Adrenal gland (tissue), 9 donors: ENCODE measurements at regions not wholly inside any gene's neighbourhood (a gene's known extent, or its start where the extent isn't known, plus 50 kb on each side); places are given as distances from the start of the nearest gene placed in this dataset.

Experiments used
- DNase-seq, 7 donors: peaks; one replicate each; pipeline ENCODE4 v3.0.0-alpha.2; 2019 to 2020
- H3K27ac ChIP-seq, 5 donors: fragments of 200-600 bp; sonication (generic) in 4 of 5; 1 replicate in 3 of 5; 2 replicates in 2 of 5; pipeline versions ENCODE4 v1.5.1 to v1.8.0; 2016 to 2020; ENCODE audit warnings: mild to moderate bottlenecking in 1 of 5
- H3K27me3 ChIP-seq: fragments of 200-600 bp; 2 replicates; pipeline ENCODE4 v1.8.0; 2021
- H3K36me3 ChIP-seq, 2 donors: fragments of 200-600 bp; replicated peaks in 1 of 2; 1 replicate in 1 of 2; 2 replicates in 1 of 2; pipeline versions ENCODE4 v1.5.1 to v1.8.0; 2018 to 2022
- H3K4me1 ChIP-seq, 2 donors: fragments of 200-600 bp; replicated peaks in 1 of 2; 1 replicate in 1 of 2; 2 replicates in 1 of 2; pipeline versions ENCODE4 v1.5.1 to v1.8.0; 2018 to 2021
- H3K4me3 ChIP-seq, 4 donors: fragments of 200-600 bp; sonication (generic) in 3 of 4; one replicate each; pipeline ENCODE4 v1.5.1; 2016 to 2018
- H3K9me3 ChIP-seq, 3 donors: fragments of 200-600 bp; sonication (generic) in 1 of 3; replicated peaks in 1 of 3; 1 replicate in 2 of 3; 2 replicates in 1 of 3; pipeline versions ENCODE4 v1.5.1 to v1.8.0; 2016 to 2021
- CTCF ChIP-seq, 6 experiments: fragments of 450-650 bp in 4 of 6; fragments of 200-600 bp in 2 of 6; sonication (generic) in 1 of 6; IDR thresholded peaks; 1 replicate in 5 of 6; 2 replicates in 1 of 6; pipeline versions ENCODE4 v1.5.1 to v1.8.0; 2016 to 2021; ENCODE audit warnings: antibody characterized with exemption in 6 of 6, mild to moderate bottlenecking in 2 of 6, moderate library complexity in 1 of 6
- POLR2A ChIP-seq, 2 donors: fragments of 450-650 bp; IDR thresholded peaks; one replicate each; pipeline ENCODE4 v1.6.1; 2017; ENCODE audit warnings: antibody characterized with exemption in 2 of 2, mild to moderate bottlenecking in 2 of 2, moderate library complexity in 1 of 2
- WGBS, 4 donors: extraction: QIAGEN DNeasy Blood & Tissue Kit in 2 of 4; methylation state at CpG; one replicate each; pipeline versions ENCODE4 v1.1.5 to v1.1.7; 2013 to 2017; 5-methylcytosine and 5-hydroxymethylcytosine counted together
- intact Hi-C, 2 donors: fragments of 100-400 bp; cut with DNase I; formaldehyde crosslinking; loops; one replicate each; pipeline versions ENCODE4 v1.14.1 to v1.15.0; 2022 to 2023
- donor health status: healthy with polysubstance abuse.
- donor health status: Bipolar disorder and iron deficiency.
- donor health status: DM: yes; HTN: yes; CAD: no.
- donor health status: DM: no; HTN: no; CAD: no.
- donor health status: DM: no; HTN: no; CAD: no.

GRCh38 chr2:114281188-114281587 is 161.3 kb upstream of the DPP10 start:
- intact Hi-C loops = no loop called here
- Histone ChIP-seq H3K4me1 (no peaks in the 10 kb centered on the region), H3K27me3 (no peaks in the 10 kb centered on the region), H3K27ac (no peak overlapping the region), H3K9me3 (no peaks in the 10 kb centered on the region), H3K36me3 (no peaks in the 10 kb centered on the region), H3K4me3 (no peak overlapping the region)
- 52 to 79% (median 72%) methylated on average over 2 of the region's 2 CpGs for WGBS, 4 donors
- TF ChIP-seq POLR2A (IDR thresholded peaks at IDR 0.05) (no peak), CTCF (IDR thresholded peaks at IDR 0.05) (no peak)
- no peak for DNase-seq

GRCh38 chr2:114283774-114284173 is 158.7 kb upstream of the DPP10 start:
- TF ChIP-seq POLR2A (IDR thresholded peaks at IDR 0.05) (no peak), CTCF (IDR thresholded peaks at IDR 0.05) (no peak)
- no peak overlapping the region for H3K4me3 ChIP-seq
- H3K36me3 ChIP-seq = no peaks in the 10 kb centered on the region
- intact Hi-C loops = no loop called here
- no peaks in the 10 kb centered on the region for H3K27me3 ChIP-seq
- WGBS, 4 donors = 76 to 80% (median 79%) methylated on average over 5 of the region's 5 CpGs
- no peaks in the 10 kb centered on the region for H3K9me3 ChIP-seq
- H3K27ac ChIP-seq = no peak overlapping the region
- no peak for DNase-seq
- H3K4me1 ChIP-seq = no peaks in the 10 kb centered on the region

GRCh38 chr2:114286438-114286837 is 156.0 kb upstream of the DPP10 start:
- Histone ChIP-seq H3K36me3 (no peaks in the 10 kb centered on the region), H3K27me3 (no peaks in the 10 kb centered on the region), H3K9me3 (no peaks in the 10 kb centered on the region), H3K4me1 (no peaks in the 10 kb centered on the region), H3K27ac (no peak overlapping the region), H3K4me3 (no peak overlapping the region)
- 92 to 96% (median 94%) methylated on average over 8 of the region's 8 CpGs for WGBS, 4 donors
- no peak for TF ChIP-seq POLR2A (IDR thresholded peaks at IDR 0.05)
- TF ChIP-seq CTCF (IDR thresholded peaks at IDR 0.05) = no peak
- intact Hi-C loops = no loop called here
- DNase-seq = no peak

- H3K4me1 ChIP-seq = no peaks in the 10 kb centered on the region
- no peaks in the 10 kb centered on the region for H3K9me3 ChIP-seq
- H3K27me3 ChIP-seq = no peaks in the 10 kb centered on the region
- 69 to 86% (median 74%) methylated on average over 5 of the region's 5 CpGs for WGBS, 4 donors
- no peak overlapping the region for H3K27ac ChIP-seq
- DNase-seq = no peak
- intact Hi-C loops = no loop called here
- no peaks in the 10 kb centered on the region for H3K36me3 ChIP-seq
- H3K4me3 ChIP-seq = no peak overlapping the region
- TF ChIP-seq CTCF (IDR thresholded peaks at IDR 0.05) = no peak
- no peak for TF ChIP-seq POLR2A (IDR thresholded peaks at IDR 0.05)
Measured at GRCh38 chr2:114293355-114293754, 149.1 kb upstream of the DPP10 start.
